Astrocyte (in vitro differentiated cells and primary cell): ENCODE measurements at regions not wholly inside any gene's neighbourhood (a gene's known extent, or its start where the extent isn't known, plus 50 kb on each side); places are given as distances from the start of the nearest gene placed in this dataset.

Experiments
- EZH2 ChIP-seq: IDR thresholded peaks from 2 replicates; pipeline ENCODE4 v1.6.1; 2012; ENCODE audit warnings: mild to moderate bottlenecking, low read length, inconsistent platforms; ENCODE audit not compliant: insufficient read depth
- TF ChIP-seq, protein P1 (sequence below): IDR thresholded peaks from 2 replicates; pipeline ENCODE4 v1.5.1; 2011; ENCODE audit warnings: low read depth, mild to moderate bottlenecking, inconsistent platforms, low read length, moderate library complexity; ENCODE audit not compliant: insufficient read depth

DNA sequence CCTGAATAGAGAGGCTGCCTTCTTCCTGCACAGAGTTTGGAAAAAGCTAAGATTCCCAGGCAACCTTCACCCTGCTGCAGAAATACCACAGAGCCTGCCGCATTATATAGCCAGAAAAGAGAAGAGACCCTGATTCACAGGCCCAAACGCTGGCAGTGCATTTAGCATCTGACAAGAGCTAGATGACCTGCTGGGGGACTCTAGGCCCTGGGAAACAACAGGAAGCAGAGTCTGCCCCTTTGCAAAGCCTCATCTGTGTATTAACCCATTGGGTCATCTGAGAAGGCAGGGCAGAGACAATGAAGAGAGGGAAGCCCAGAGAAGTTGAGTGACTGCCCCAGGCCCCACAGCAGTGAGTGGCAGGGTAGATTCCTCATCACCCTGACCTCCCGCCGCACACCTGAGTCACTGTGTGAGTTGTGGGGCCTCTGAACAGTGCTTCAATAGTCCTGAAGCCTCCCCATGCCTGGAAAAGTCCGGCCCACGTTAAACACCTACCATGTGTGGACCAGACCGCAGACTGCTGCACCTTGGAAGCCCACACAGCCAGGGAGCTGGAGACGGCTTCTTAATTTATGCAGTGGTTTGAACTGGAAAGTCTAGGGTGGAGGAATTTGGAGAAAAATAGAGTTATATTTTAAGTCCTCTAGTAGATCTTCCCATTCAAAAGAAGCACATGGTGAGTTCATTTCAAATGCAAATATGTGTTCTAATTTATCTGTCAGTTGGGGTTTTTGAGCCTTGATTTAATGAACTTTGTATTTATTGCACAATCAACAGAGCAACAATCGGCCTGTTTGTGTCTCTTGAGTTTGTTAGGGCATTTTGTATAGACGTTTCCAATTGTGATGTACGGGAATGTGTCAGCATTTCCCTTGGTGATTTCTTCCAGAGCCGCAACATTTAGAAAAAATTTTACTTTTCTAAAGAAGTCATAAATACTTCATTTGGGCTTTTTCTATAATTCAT, 80.4 kb upstream of the GPR26 start:
- TF ChIP-seq, protein P1, sequence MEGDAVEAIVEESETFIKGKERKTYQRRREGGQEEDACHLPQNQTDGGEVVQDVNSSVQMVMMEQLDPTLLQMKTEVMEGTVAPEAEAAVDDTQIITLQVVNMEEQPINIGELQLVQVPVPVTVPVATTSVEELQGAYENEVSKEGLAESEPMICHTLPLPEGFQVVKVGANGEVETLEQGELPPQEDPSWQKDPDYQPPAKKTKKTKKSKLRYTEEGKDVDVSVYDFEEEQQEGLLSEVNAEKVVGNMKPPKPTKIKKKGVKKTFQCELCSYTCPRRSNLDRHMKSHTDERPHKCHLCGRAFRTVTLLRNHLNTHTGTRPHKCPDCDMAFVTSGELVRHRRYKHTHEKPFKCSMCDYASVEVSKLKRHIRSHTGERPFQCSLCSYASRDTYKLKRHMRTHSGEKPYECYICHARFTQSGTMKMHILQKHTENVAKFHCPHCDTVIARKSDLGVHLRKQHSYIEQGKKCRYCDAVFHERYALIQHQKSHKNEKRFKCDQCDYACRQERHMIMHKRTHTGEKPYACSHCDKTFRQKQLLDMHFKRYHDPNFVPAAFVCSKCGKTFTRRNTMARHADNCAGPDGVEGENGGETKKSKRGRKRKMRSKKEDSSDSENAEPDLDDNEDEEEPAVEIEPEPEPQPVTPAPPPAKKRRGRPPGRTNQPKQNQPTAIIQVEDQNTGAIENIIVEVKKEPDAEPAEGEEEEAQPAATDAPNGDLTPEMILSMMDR: no peak
- no peak for TF ChIP-seq EZH2
